ENCODE measurements at regions not wholly inside any gene's neighbourhood (a gene's known extent, or its start where the extent isn't known, plus 50 kb on each side); places are given as distances from the start of the nearest gene placed in this dataset.
"Not testable (repeated sequence)": the region's sequence is repeated elsewhere in the genome, so short reads cannot be mapped to it uniquely, and the experiment has no call there.

- 16% methylated on average over 4 of the region's 4 CpGs for WGBS (ENCODE audit: low lambda C conversion rate)
- ATAC-seq (no peak), FAIRE-seq (no peak), DNase-seq (ENCODE audit: low spot score) (no peak)
- Histone ChIP-seq H2AFZ (ENCODE audit: low read length) (no peak overlapping the region), H3K27ac (ENCODE audit: extremely low read length, insufficient read depth, low read length) (no peak overlapping the region), H3K4me2 (ENCODE audit: low read depth, low read length) (no peak overlapping the region), H3K9me3 (ENCODE audit: low read length) (0 out of 2 replicates have a peak, but pooled peaks cover 15% of the 10 kb centered on the region), H3K4me3 (replicated peaks in 1 of 3; ENCODE audit: insufficient read depth in 1 of 3, low read depth in 2 of 3, low read length in 3 of 3) (no peak overlapping the region), H3K4me1 (ENCODE audit: insufficient read depth, low read length) (no peaks in the 10 kb centered on the region), H4K20me1 (ENCODE audit: insufficient read depth, low read length) (no peaks in the 10 kb centered on the region), H3K79me2 (ENCODE audit: insufficient read depth, low read length) (no peaks in the 10 kb centered on the region), H3K27me3 (ENCODE audit: control insufficient read depth in 1 of 2, insufficient read depth in 2 of 2, low read length in 2 of 2) (no peaks in the 10 kb centered on the region), H3K36me3 (replicated peaks in 1 of 2; ENCODE audit: control insufficient read depth in 1 of 2, insufficient read depth in 2 of 2, low read length in 2 of 2) (no peaks in the 10 kb centered on the region), H3K9ac (ENCODE audit: insufficient read depth, low read depth, low read length) (no peak overlapping the region)
- in situ Hi-C loops (cut with HindIII; ENCODE audit: extremely low pct_ligation_motif_present, low pct_unique_long_range_greater_than_20kb) (no loop called here), intact Hi-C loops (cut with micrococcal nuclease; ENCODE audit: unreplicated experiment) (no loop called here)
- TF ChIP-seq ZFP1 (CRISPR knock-in tag; IDR thresholded peaks at IDR 0.05) (no peak), NBN (conservative IDR thresholded peaks at IDR 0.05) (no peak), ZNF780A (CRISPR knock-in tag; IDR thresholded peaks at IDR 0.05) (no peak), MATR3 (CRISPR knock-in tag; IDR thresholded peaks at IDR 0.05) (no peak), ARID5B (CRISPR knock-in tag; IDR thresholded peaks at IDR 0.05) (no peak), ZNF318 (CRISPR knock-in tag; IDR thresholded peaks at IDR 0.05) (no peak), SPEN (CRISPR knock-in tag; IDR thresholded peaks at IDR 0.05; ENCODE audit: low read depth) (no peak)
- BruUV-seq (replicated peaks) = no TSS peak
- CTCF ChIA-PET (ENCODE audit: low intra/inter-chr PET ratio, low total read pairs) = no interaction called here
- POLR2A ChIA-PET = no interaction called here
Measured at GRCh38 chr10:62978482-62978881, 154.6 kb upstream of the NRBF2 start.

GRCh38 chr10:62974795-62975194 is 158.3 kb upstream of the NRBF2 start:
- H4K20me1 ChIP-seq (ENCODE audit: insufficient read depth, low read length); H3K27me3 ChIP-seq (ENCODE audit: control insufficient read depth in 1 of 2, insufficient read depth in 2 of 2, low read length in 2 of 2); H3K36me3 ChIP-seq (replicated peaks in 1 of 2; ENCODE audit: control insufficient read depth in 1 of 2, insufficient read depth in 2 of 2, low read length in 2 of 2); FAIRE-seq; H3K79me2 ChIP-seq (ENCODE audit: insufficient read depth, low read length); intact Hi-C loops (cut with micrococcal nuclease; ENCODE audit: unreplicated experiment); H3K4me3 ChIP-seq (replicated peaks in 1 of 3; ENCODE audit: insufficient read depth in 1 of 3, low read depth in 2 of 3, low read length in 3 of 3); H3K9ac ChIP-seq (ENCODE audit: insufficient read depth, low read depth, low read length); H2AFZ ChIP-seq (ENCODE audit: low read length); CTCF ChIA-PET (ENCODE audit: low intra/inter-chr PET ratio, low total read pairs); H3K27ac ChIP-seq (ENCODE audit: extremely low read length, insufficient read depth, low read length); in situ Hi-C loops (cut with HindIII; ENCODE audit: extremely low pct_ligation_motif_present, low pct_unique_long_range_greater_than_20kb); POLR2A ChIA-PET; H3K4me1 ChIP-seq (ENCODE audit: insufficient read depth, low read length); BruUV-seq (replicated peaks); ATAC-seq; H3K4me2 ChIP-seq (ENCODE audit: low read depth, low read length); DNase-seq (ENCODE audit: low spot score): not testable (repeated sequence)
- 0 out of 2 replicates have a peak, but pooled peaks cover 15% of the 10 kb centered on the region for H3K9me3 ChIP-seq (ENCODE audit: low read length)
- 0% methylated on average over 1 of the region's 1 CpG for WGBS (ENCODE audit: low lambda C conversion rate)
